GM23248 (cell line): ENCODE measurements at regions not wholly inside any gene's neighbourhood (a gene's known extent, or its start where the extent isn't known, plus 50 kb on each side); places are given as distances from the start of the nearest gene placed in this dataset.

ENCODE experiments used
- DNase-seq: peaks from one replicate; pipeline ENCODE4 v3.0.0-alpha.2; 2015
- H2AFZ ChIP-seq: fragments of 200-600 bp; sonication (generic); 2 replicates; pipeline ENCODE4 v1.6.1; 2016; ENCODE audit warnings: antibody characterized with exemption
- H3F3A ChIP-seq: fragments of 200-600 bp; sonication (generic); 2 replicates; pipeline ENCODE4 v1.6.1; 2016; ENCODE audit warnings: mild to moderate bottlenecking, antibody characterized with exemption, mixed run types; ENCODE audit not compliant: insufficient read depth
- H3K27ac ChIP-seq: fragments of 200-600 bp; sonication (generic); 2 replicates; pipeline ENCODE4 v1.5.1; 2016; ENCODE audit warnings: mild to moderate bottlenecking
- H3K27me3 ChIP-seq: fragments of 200-600 bp; sonication (generic); replicated peaks from 2 replicates; pipeline ENCODE4 v1.6.1; 2016; ENCODE audit warnings: mild to moderate bottlenecking; ENCODE audit not compliant: insufficient read depth
- H3K36me3 ChIP-seq: fragments of 200-600 bp; sonication (generic); 2 replicates; pipeline ENCODE4 v1.6.1; 2016; ENCODE audit warnings: low read depth, mild to moderate bottlenecking
- H3K4me1 ChIP-seq: fragments of 200-600 bp; sonication (generic); 2 replicates; pipeline ENCODE4 v1.6.1; 2016; ENCODE audit warnings: mild to moderate bottlenecking; ENCODE audit not compliant: insufficient read depth
- H3K4me2 ChIP-seq: fragments of 200-600 bp; sonication (generic); one replicate; pipeline ENCODE4 v1.6.1; 2016; ENCODE audit warnings: mild to moderate bottlenecking; ENCODE audit not compliant: unreplicated experiment
- H3K4me3 ChIP-seq: fragments of 200-600 bp; sonication (generic); 2 replicates; pipeline ENCODE4 v1.5.1; 2016; ENCODE audit warnings: mild to moderate bottlenecking
- H3K79me2 ChIP-seq: fragments of 200-600 bp; sonication (generic); 2 replicates; pipeline ENCODE4 v1.6.1; 2016; ENCODE audit warnings: mild to moderate bottlenecking; ENCODE audit not compliant: insufficient read depth
- H3K9ac ChIP-seq: fragments of 200-600 bp; sonication (generic); 2 replicates; pipeline ENCODE4 v1.6.1; 2016; ENCODE audit warnings: mild to moderate bottlenecking
- H3K9me2 ChIP-seq: fragments of 200-600 bp; sonication (generic); 2 replicates; pipeline ENCODE4 v1.6.1; 2016; ENCODE audit warnings: mixed run types, mild to moderate bottlenecking, moderate library complexity; ENCODE audit not compliant: insufficient read depth
- H3K9me3 ChIP-seq: fragments of 200-600 bp; sonication (generic); one replicate; pipeline ENCODE4 v1.6.1; 2017; ENCODE audit warnings: low read depth
- H4K20me1 ChIP-seq: fragments of 200-600 bp; sonication (generic); 2 replicates; pipeline ENCODE4 v1.6.0; 2016; ENCODE audit not compliant: insufficient read depth
- EZH2 ChIP-seq: fragments of 200-600 bp; sonication (generic); IDR thresholded peaks from 2 replicates; pipeline ENCODE4 v1.6.1; 2018; ENCODE audit warnings: antibody characterized with exemption, mild to moderate bottlenecking; ENCODE audit not compliant: insufficient read depth, poor library complexity, severe bottlenecking
- EZH2phosphoT487 ChIP-seq: fragments of 200-600 bp; sonication (generic); IDR thresholded peaks from 2 replicates; pipeline ENCODE4 v1.6.1; 2018; ENCODE audit warnings: antibody characterized with exemption, moderate library complexity, mild to moderate bottlenecking, low read depth; ENCODE audit not compliant: insufficient read depth
- WGBS, 2 experiments: methylation state at CpG; one replicate each; pipeline ENCODE4 v1.1.6; 2015 to 2017; ENCODE audit warnings: low lambda C conversion rate in 2 of 2, low coverage in 1 of 2; ENCODE audit errors: missing lambda C conversion rate in 2 of 2; 5-methylcytosine and 5-hydroxymethylcytosine counted together
- in situ Hi-C: fragments of 300-500 bp; cut with MboI; formaldehyde crosslinking; loops from 2 replicates; pipeline ENCODE4 v1.15.0; 2020

DNA sequence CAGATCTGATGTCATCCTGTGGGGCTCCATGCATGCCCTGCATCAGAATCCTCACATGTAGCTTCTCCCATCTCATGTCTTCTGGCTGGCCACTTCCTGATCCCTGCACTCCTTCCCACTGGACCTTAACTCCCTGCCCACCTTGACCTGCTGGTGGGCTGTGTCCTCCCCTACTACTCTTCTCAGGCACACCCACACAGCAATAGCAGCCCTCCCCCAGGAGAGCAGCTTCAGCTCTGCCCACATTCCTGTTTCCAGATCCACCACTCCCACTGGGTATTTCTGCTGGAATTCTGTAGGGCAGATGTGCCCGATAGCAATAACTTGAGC lies 137.0 kb upstream of the HS6ST1 start:
- Histone ChIP-seq H3K9me2 (no peaks in the 10 kb centered on the region), H3K27ac (no peak overlapping the region), H3K27me3 (peaks cover 3% of the 10 kb centered on the region; the same call in 1 of the 2 replicates), H4K20me1 (no peaks in the 10 kb centered on the region), H3F3A (no peaks in the 10 kb centered on the region), H3K79me2 (no peaks in the 10 kb centered on the region), H3K4me2 (no peak overlapping the region), H3K36me3 (no peaks in the 10 kb centered on the region), H3K4me3 (no peak overlapping the region), H3K9ac (no peak overlapping the region), H2AFZ (no peak overlapping the region), H3K9me3 (no peaks in the 10 kb centered on the region), H3K4me1 (no peaks in the 10 kb centered on the region)
- no peak for DNase-seq
- 84 to 87% methylated on average over 1 of the region's 1 CpG for WGBS, 2 experiments
- in situ Hi-C loops: no loop called here
- TF ChIP-seq EZH2phosphoT487: no peak
- TF ChIP-seq EZH2: no peak

GRCh38 chr2:128456281-128456680 lies 137.6 kb upstream of the HS6ST1 start:
- H2AFZ ChIP-seq: no peak overlapping the region
- in situ Hi-C loops: no loop called here
- peaks cover 3% of the 10 kb centered on the region; the same call in 1 of the 2 replicates for H3K27me3 ChIP-seq
- H3K4me2 ChIP-seq: no peak overlapping the region
- no peak overlapping the region for H3K27ac ChIP-seq
- H3K4me3 ChIP-seq: no peak overlapping the region
- 72% methylated on average over 5 of the region's 5 CpGs for WGBS, 2 experiments
- H3K36me3 ChIP-seq: no peaks in the 10 kb centered on the region
- H3K4me1 ChIP-seq: no peaks in the 10 kb centered on the region
- H4K20me1 ChIP-seq: no peaks in the 10 kb centered on the region
- no peaks in the 10 kb centered on the region for H3K79me2 ChIP-seq
- DNase-seq: no peak
- no peak overlapping the region for H3K9ac ChIP-seq
- no peak for TF ChIP-seq EZH2phosphoT487
- TF ChIP-seq EZH2: no peak
- H3F3A ChIP-seq: no peaks in the 10 kb centered on the region
- no peaks in the 10 kb centered on the region for H3K9me2 ChIP-seq
- no peaks in the 10 kb centered on the region for H3K9me3 ChIP-seq

GRCh38 chr2:128457006-128457604 lies 138.4 kb upstream of the HS6ST1 start:
- Histone ChIP-seq H3K9me3 (no peaks in the 10 kb centered on the region), H3K79me2 (no peaks in the 10 kb centered on the region), H3K9ac (no peak overlapping the region), H3F3A (no peaks in the 10 kb centered on the region), H3K27me3 (peaks cover 3% of the 10 kb centered on the region; the same call in 1 of the 2 replicates), H3K4me2 (no peak overlapping the region), H3K36me3 (no peaks in the 10 kb centered on the region), H3K27ac (no peak overlapping the region), H2AFZ (no peak overlapping the region), H3K4me1 (no peaks in the 10 kb centered on the region), H4K20me1 (no peaks in the 10 kb centered on the region), H3K4me3 (no peak overlapping the region), H3K9me2 (no peaks in the 10 kb centered on the region)
- no peak for DNase-seq
- in situ Hi-C loops: no loop called here
- no peak for TF ChIP-seq EZH2phosphoT487
- TF ChIP-seq EZH2: no peak
- WGBS, 2 experiments: 89 to 100% methylated on average over 4 of the region's 4 CpGs

- H3K27ac ChIP-seq: no peak overlapping the region
- in situ Hi-C loops: no loop called here
- no peak overlapping the region for H3K4me2 ChIP-seq
- H3K4me1 ChIP-seq: no peaks in the 10 kb centered on the region
- no peak for DNase-seq
- no peak overlapping the region for H3K4me3 ChIP-seq
- H3K27me3 ChIP-seq: peaks cover 3% of the 10 kb centered on the region; the same call in 1 of the 2 replicates
- no peaks in the 10 kb centered on the region for H3F3A ChIP-seq
- WGBS, 2 experiments: 80 to 86% methylated on average over 4 to 5 of the region's 5 CpGs
- no peak for TF ChIP-seq EZH2phosphoT487
- no peak for TF ChIP-seq EZH2
- no peaks in the 10 kb centered on the region for H4K20me1 ChIP-seq
- no peaks in the 10 kb centered on the region for H3K9me3 ChIP-seq
- no peak overlapping the region for H3K9ac ChIP-seq
- H3K79me2 ChIP-seq: no peaks in the 10 kb centered on the region
- H2AFZ ChIP-seq: no peak overlapping the region
- no peaks in the 10 kb centered on the region for H3K9me2 ChIP-seq
- H3K36me3 ChIP-seq: no peaks in the 10 kb centered on the region
Measured at GRCh38 chr2:128457716-128458115, 139.0 kb upstream of the HS6ST1 start.

DNA sequence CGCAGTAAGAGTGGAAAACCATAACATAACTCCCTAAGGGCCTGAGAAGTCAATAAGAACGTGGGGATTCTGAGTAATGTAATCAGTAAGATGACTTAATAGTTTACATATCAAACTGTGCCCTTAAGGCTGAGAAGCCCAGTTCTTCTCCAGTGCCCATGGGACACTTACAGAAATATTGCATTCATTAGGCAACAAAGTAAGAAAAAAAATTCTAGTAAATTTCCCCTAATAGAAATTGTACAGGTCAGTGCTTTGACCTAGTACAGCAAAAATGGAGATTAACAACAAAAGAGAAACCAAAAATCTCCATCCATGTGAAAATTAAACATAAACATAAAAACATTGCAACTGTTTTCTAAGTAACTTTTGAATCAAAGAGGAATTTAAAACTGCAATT lies 139.8 kb upstream of the HS6ST1 start:
- TF ChIP-seq EZH2phosphoT487 (no peak), EZH2 (no peak)
- no peak for DNase-seq
- Histone ChIP-seq H3K4me3 (no peak overlapping the region), H3K9me2 (no peaks in the 10 kb centered on the region), H3K4me2 (no peak overlapping the region), H4K20me1 (no peaks in the 10 kb centered on the region), H3F3A (no peaks in the 10 kb centered on the region), H2AFZ (no peak overlapping the region), H3K27ac (no peak overlapping the region), H3K9ac (no peak overlapping the region), H3K4me1 (no peaks in the 10 kb centered on the region), H3K36me3 (no peaks in the 10 kb centered on the region), H3K27me3 (no peaks in the 10 kb centered on the region; the same call in 1 of the 2 replicates), H3K9me3 (no peaks in the 10 kb centered on the region), H3K79me2 (no peaks in the 10 kb centered on the region)
- 52 to 56% methylated on average over 2 of the region's 2 CpGs for WGBS, 2 experiments
- in situ Hi-C loops: no loop called here
